Caco-2 (cell line): ENCODE measurements at regions not wholly inside any gene's neighbourhood (a gene's known extent, or its start where the extent isn't known, plus 50 kb on each side); places are given as distances from the start of the nearest gene placed in this dataset.
"Not testable (repeated sequence)": the region's sequence is repeated elsewhere in the genome, so short reads cannot be mapped to it uniquely, and the experiment has no call there.

Experiments
- BruUV-seq: library from RNA; stranded (reverse); fragments of 400-500 nt; replicated peaks from 2 replicates; lab custom pipeline; 2021; lab: Mats Ljungman, UMichigan
- CTCF ChIA-PET: fragments of 300-600 bp; sonication (Branson Sonifier 250); formaldehyde crosslinking; loops from one replicate; lab custom pipeline; 2022; ENCODE audit warnings: antibody characterized with exemption; lab: Charles Lee
- POLR2A ChIA-PET: fragments of 300-600 bp; sonication (Branson Sonifier 250); formaldehyde crosslinking; loops from one replicate; lab custom pipeline; 2022; ENCODE audit warnings: antibody characterized with exemption; lab: Charles Lee
- DNase-seq, 2 experiments: peaks; one replicate each; pipeline versions ENCODE4 v3.0.0 to v3.0.0-alpha.2; 2020 to 2022
- H3K27me3 ChIP-seq: replicated peaks from 2 replicates; pipeline ENCODE4 v1.6.0; 2011; ENCODE audit warnings: low read length; ENCODE audit not compliant: control insufficient read depth, insufficient read depth
- H3K36me3 ChIP-seq: 2 replicates; pipeline ENCODE4 v1.5.1; 2011; ENCODE audit warnings: low read length; ENCODE audit not compliant: control insufficient read depth, insufficient read depth
- H3K4me1 ChIP-seq: fragments of 250-450 bp; sonication (Bioruptor Pico); 2 replicates; pipeline ENCODE4 v1.5.1; 2020; ENCODE audit warnings: mild to moderate bottlenecking
- H3K4me3 ChIP-seq: 2 replicates; pipeline ENCODE4 v1.5.1; 2011; ENCODE audit warnings: low read depth, mild to moderate bottlenecking, control low read depth, low read length
- H3K9me3 ChIP-seq: fragments of 250-450 bp; sonication (Bioruptor Pico); 2 replicates; pipeline ENCODE4 v1.5.1; 2020; ENCODE audit warnings: mild to moderate bottlenecking, moderate library complexity
- H3K27ac Mint-ChIP-seq: one replicate; pipeline ENCODE4 v1.8.0; 2022; ENCODE audit warnings: mixed read lengths; ENCODE audit not compliant: unreplicated experiment
- H3K27me3 Mint-ChIP-seq: one replicate; pipeline ENCODE4 v1.8.0; 2022; ENCODE audit warnings: mixed read lengths; ENCODE audit not compliant: insufficient read depth, unreplicated experiment
- H3K36me3 Mint-ChIP-seq: one replicate; pipeline ENCODE4 v1.8.0; 2022; ENCODE audit warnings: mild to moderate bottlenecking, mixed read lengths; ENCODE audit not compliant: insufficient read depth, unreplicated experiment
- H3K4me1 Mint-ChIP-seq: one replicate; pipeline ENCODE4 v1.8.0; 2022; ENCODE audit warnings: low read depth, mixed read lengths; ENCODE audit not compliant: unreplicated experiment
- H3K4me3 Mint-ChIP-seq: one replicate; pipeline ENCODE4 v1.8.0; 2022; ENCODE audit warnings: mild to moderate bottlenecking, moderate library complexity, mixed read lengths; ENCODE audit not compliant: unreplicated experiment
- H3K9me3 Mint-ChIP-seq: one replicate; pipeline ENCODE4 v1.8.0; 2022; ENCODE audit warnings: mixed read lengths; ENCODE audit not compliant: unreplicated experiment
- intact Hi-C: fragments of 100-400 bp; cut with micrococcal nuclease; formaldehyde crosslinking; loops from one replicate; pipeline ENCODE4 v1.10.0; 2022; ENCODE audit not compliant: unreplicated experiment
- TF ChIP-seq, protein P1 (sequence below), 2 experiments: fragments of 200-600 bp in 1 of 2; IDR thresholded peaks; 1 replicate in 1 of 2; 2 replicates in 1 of 2; pipeline versions ENCODE4 v1.5.1 to v1.8.0; 2011 to 2022; ENCODE audit warnings: antibody characterized with exemption in 1 of 2, control low read depth in 1 of 2, inconsistent platforms in 1 of 2, low read depth in 1 of 2, low read length in 1 of 2, mild to moderate bottlenecking in 1 of 2, moderate library complexity in 1 of 2; ENCODE audit not compliant: insufficient read depth in 1 of 2, severe bottlenecking in 1 of 2, unreplicated experiment in 1 of 2

DNA sequence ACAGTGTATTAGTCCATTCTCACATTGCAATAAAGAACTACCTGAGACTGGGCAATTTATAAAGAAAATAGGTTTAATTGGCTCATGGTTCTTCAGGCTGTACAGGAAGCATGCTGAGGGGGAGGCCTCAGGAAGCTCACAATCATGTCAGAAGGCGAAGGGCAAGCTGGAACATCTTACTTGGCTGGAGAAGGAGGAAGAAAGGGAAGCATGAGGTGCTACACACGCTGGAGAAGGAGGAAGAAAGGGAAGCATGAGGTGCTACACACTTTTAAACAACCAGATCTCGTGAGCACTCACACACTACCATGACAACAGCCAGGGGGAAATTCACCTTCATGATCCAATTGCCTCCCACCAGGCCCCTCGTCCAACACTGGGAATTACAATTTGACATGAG is 95.3 kb upstream of the FAM110C start:
- Histone ChIP-seq H3K9me3 (no peaks in the 10 kb centered on the region), H3K4me3 (no peak overlapping the region), H3K27me3 (no peaks in the 10 kb centered on the region), H3K36me3 (no peaks in the 10 kb centered on the region), H3K4me1 (no peaks in the 10 kb centered on the region)
- POLR2A ChIA-PET, result no interaction called here
- H3K27ac Mint-ChIP-seq, result no peak overlapping the region
- no TSS peak for BruUV-seq
- no peaks in the 10 kb centered on the region for H3K36me3 Mint-ChIP-seq
- H3K4me1 Mint-ChIP-seq, result no peaks in the 10 kb centered on the region
- CTCF ChIA-PET, result interaction anchor here (0.7 to 1.0 kb wide), 2 partner anchors 78 to 105 kb away, joined by 3 read pairs; no protein-coding TSS in a partner anchor
- H3K4me3 Mint-ChIP-seq, result no peak overlapping the region
- DNase-seq, result no peak
- TF ChIP-seq, protein P1, sequence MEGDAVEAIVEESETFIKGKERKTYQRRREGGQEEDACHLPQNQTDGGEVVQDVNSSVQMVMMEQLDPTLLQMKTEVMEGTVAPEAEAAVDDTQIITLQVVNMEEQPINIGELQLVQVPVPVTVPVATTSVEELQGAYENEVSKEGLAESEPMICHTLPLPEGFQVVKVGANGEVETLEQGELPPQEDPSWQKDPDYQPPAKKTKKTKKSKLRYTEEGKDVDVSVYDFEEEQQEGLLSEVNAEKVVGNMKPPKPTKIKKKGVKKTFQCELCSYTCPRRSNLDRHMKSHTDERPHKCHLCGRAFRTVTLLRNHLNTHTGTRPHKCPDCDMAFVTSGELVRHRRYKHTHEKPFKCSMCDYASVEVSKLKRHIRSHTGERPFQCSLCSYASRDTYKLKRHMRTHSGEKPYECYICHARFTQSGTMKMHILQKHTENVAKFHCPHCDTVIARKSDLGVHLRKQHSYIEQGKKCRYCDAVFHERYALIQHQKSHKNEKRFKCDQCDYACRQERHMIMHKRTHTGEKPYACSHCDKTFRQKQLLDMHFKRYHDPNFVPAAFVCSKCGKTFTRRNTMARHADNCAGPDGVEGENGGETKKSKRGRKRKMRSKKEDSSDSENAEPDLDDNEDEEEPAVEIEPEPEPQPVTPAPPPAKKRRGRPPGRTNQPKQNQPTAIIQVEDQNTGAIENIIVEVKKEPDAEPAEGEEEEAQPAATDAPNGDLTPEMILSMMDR (IDR thresholded peaks at IDR 0.05; ENCODE audit: insufficient read depth in 1 of 2, low read depth in 1 of 2, low read length in 1 of 2, severe bottlenecking in 1 of 2, unreplicated experiment in 1 of 2), result no peak
- intact Hi-C loops, result no loop called here
- peaks cover 8% of the 10 kb centered on the region for H3K27me3 Mint-ChIP-seq
- no peaks in the 10 kb centered on the region for H3K9me3 Mint-ChIP-seq

DNA sequence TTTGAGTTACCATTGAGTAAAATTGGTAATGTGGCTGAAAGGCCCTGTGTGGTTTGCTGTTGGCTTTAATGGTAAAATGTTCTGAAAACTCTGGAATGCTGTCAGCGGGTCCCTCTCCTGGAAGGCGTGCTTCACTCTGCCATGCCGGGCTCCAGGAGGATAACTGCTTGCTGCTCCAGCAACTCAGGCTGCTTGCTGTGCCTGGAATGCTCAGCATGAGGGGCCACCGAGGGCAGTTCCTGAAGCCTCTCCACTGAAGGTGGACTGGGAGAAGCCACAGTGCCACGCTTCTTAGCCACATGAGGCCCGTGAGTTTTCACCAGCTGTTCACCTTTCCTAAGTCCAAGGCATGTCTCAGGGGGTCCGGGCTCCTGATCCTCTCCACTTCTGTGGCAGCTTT is 90.4 kb upstream of the FAM110C start:
- no peak overlapping the region for H3K4me3 ChIP-seq
- no peak for DNase-seq
- TF ChIP-seq, protein P1 (IDR thresholded peaks at IDR 0.05; ENCODE audit: insufficient read depth in 1 of 2, low read depth in 1 of 2, low read length in 1 of 2, severe bottlenecking in 1 of 2, unreplicated experiment in 1 of 2), result no peak
- H3K27me3 ChIP-seq, result no peaks in the 10 kb centered on the region
- no peaks in the 10 kb centered on the region for H3K9me3 ChIP-seq
- H3K4me1 Mint-ChIP-seq, result no peaks in the 10 kb centered on the region
- no peaks in the 10 kb centered on the region for H3K36me3 ChIP-seq
- no peak overlapping the region for H3K4me3 Mint-ChIP-seq
- POLR2A ChIA-PET, result no interaction called here
- no peaks in the 10 kb centered on the region for H3K4me1 ChIP-seq
- H3K36me3 Mint-ChIP-seq, result no peaks in the 10 kb centered on the region
- BruUV-seq, result no TSS peak
- intact Hi-C loops, result no loop called here
- peaks cover 11% of the 10 kb centered on the region for H3K27me3 Mint-ChIP-seq
- no peak overlapping the region for H3K27ac Mint-ChIP-seq
- H3K9me3 Mint-ChIP-seq, result no peaks in the 10 kb centered on the region
- CTCF ChIA-PET, result no interaction called here

DNA sequence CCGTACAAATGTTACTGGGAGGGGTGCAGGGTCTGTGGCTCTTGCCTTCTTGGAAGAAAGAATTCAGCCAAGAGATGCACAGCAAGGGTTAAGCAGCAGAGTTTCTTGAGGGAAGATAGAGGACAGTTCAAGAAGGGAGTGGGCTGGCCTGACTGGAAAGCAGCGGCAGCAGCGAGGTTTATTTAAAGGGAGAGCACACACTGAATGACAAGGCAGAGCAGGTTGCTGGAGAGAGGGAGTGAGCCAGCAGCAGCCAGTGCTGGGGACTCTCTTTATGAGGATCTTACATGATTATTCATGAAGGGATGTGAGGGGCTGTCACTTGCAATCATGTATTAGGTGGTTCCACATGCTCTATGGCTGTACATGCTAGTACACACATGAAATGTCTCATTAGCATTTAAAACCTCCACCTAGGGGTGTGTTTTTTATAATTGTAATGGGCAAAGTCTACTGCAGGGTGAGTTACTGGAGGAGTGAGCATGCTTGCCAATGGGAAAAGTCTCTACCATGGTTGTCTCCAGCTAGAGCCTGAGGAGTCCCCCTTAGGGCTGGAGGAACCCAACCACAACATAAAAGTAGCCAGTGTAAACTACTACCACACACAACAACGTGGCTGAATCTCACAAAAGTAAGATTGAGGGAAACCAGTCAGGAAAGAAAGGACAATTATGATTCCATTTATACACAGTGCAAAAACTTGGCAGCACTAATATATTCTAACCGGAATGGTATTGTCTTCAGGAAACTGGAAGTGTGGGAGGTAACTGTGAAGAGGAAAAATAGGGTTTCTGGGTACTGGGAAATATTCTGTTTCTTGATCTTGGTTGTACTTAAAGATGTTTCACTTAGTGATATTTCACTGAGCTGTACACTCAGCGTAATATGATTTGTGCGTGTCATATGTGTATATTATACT is 87.6 kb upstream of the FAM110C start:
- H3K27me3 Mint-ChIP-seq, result peaks cover 8% of the 10 kb centered on the region
- no peaks in the 10 kb centered on the region for H3K9me3 Mint-ChIP-seq
- no peaks in the 10 kb centered on the region for H3K36me3 Mint-ChIP-seq
- ChIA-PET POLR2A (no interaction called here), CTCF (no interaction called here)
- Histone ChIP-seq H3K9me3 (0 out of 2 replicates have a peak, but pooled peaks cover 4% of the 10 kb centered on the region), H3K27me3 (no peaks in the 10 kb centered on the region), H3K36me3 (no peaks in the 10 kb centered on the region), H3K4me1 (no peaks in the 10 kb centered on the region), H3K4me3 (no peak overlapping the region)
- no TSS peak for BruUV-seq
- no peak for DNase-seq
- intact Hi-C loops, result no loop called here
- no peak overlapping the region for H3K27ac Mint-ChIP-seq
- no peak overlapping the region for H3K4me3 Mint-ChIP-seq
- no peaks in the 10 kb centered on the region for H3K4me1 Mint-ChIP-seq
- TF ChIP-seq, protein P1 (IDR thresholded peaks at IDR 0.05; ENCODE audit: insufficient read depth in 1 of 2, low read depth in 1 of 2, low read length in 1 of 2, severe bottlenecking in 1 of 2, unreplicated experiment in 1 of 2), result no peak

DNA sequence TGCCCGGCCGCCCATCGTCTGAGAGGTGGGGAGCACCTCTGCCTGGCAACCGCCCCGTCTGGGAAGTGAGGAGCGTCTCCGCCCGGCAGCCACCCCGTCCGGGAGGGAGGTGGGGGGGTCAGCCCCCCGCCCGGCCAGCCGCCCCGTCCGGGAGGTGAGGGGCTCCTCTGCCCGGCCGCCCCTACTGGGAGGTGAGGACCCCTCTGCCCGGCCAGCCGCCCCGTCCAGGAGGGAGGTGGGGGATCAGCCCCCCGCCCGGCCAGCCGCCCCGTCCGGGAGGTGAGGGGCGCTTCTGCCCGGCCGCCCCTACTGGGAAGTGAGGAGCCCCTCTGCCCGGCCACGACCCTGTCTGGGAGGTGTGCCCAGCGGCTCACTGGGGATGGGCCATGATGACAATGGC is 80.5 kb upstream of the FAM110C start:
- H3K27me3 Mint-ChIP-seq, BruUV-seq, H3K4me3 Mint-ChIP-seq, H3K4me1 Mint-ChIP-seq, H3K9me3 Mint-ChIP-seq, DNase-seq, H3K4me3 ChIP-seq, POLR2A ChIA-PET, H3K27ac Mint-ChIP-seq, H3K36me3 Mint-ChIP-seq, H3K9me3 ChIP-seq, H3K36me3 ChIP-seq, H3K4me1 ChIP-seq, H3K27me3 ChIP-seq, CTCF ChIA-PET, intact Hi-C loops: not testable (repeated sequence)
